ENCODE measurements at regions not wholly inside any gene's neighbourhood (a gene's known extent, or its start where the extent isn't known, plus 50 kb on each side); places are given as distances from the start of the nearest gene placed in this dataset.
A peak's percentile ranks its signal among the peaks of the same experiment; 100 is the strongest.

DNA sequence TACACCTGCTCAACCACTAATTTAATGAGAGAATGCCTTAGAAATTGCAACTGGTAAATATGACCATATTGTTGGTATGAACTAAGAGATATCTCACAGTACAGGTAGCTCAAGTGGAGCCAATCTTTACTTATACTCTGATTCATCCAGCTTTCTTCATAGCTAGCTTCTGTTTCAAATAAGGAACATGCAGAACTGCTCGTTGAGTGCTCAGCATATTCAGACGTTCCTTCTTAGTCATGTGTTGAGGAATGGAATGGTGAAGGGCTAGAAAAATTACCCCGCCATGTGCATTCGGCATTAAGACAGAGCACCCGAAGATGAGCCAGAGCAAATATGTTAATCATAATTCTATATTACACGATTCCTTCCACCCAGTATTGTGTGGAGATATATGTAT, 144.0 kb upstream of the VRK2 start:
- DNase-seq = no peak

DNA sequence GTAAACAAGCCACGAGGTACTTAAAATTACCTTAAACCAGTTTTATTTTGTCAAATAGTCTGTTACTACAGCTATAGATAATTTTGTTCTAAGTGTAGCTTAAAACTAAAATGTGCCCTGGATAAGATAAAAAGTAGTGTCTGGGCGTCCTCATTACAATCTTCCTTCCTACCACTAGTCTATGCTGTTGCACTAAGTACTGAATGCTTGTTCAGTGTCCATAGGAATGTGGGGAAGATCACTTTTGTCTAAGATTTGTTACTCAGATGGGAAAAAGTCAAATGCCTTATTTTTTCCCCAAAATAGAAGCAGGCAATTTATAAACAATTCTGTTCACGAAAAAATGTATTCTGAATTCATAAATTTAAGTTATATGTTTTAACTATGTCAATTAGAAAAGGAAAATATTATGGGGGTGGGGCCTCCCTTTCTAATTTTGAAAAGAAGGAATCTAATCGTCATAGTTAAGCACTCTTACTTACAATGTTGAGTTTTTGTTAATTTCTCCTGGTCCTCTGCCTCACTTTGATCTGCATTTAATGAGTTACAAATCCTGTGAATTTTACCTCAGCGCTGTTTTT, 140.4 kb upstream of the VRK2 start:
- peak; percentile 69 for DNase-seq

DNA sequence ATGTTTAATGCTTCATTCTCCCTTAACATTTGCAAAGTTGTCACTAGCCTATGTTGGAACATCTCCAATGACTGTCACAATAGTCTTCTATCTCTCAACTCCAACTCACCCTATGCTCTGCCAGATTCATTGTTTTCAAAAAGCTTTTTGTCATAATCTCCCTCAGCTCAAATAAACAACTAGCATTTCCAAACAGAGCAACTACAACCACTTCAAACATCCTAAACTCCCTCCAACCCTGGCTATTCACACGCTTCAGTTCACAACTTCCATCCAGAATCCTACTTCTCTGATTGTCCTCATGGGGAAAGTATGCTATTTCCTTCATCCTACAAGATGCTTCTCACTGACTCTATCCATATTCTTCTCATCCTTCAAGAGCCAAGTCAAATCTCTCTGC, 139.2 kb upstream of the VRK2 start:
- DNase-seq = no peak

DNA sequence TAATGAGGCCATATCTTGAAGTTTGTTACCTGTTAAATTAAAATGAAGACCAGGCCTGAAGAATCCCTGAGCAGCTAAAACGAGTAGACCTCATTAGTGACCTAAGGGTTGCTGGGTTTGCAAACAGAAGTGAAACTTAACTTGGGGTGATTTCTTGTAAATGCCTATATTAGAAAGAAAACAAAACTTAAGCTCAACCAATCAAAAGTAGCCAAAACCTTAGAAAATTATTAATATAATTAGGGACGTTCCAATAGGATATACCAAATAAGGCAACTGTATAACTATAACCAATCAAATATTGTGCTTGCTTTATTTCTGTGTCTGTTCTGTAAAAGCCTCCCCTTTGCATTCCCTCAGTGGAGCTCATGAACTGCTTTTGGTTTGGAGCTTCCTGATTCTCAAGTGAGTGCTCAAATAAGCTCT, 137.9 kb upstream of the VRK2 start:
- DNase-seq = no peak

DNA sequence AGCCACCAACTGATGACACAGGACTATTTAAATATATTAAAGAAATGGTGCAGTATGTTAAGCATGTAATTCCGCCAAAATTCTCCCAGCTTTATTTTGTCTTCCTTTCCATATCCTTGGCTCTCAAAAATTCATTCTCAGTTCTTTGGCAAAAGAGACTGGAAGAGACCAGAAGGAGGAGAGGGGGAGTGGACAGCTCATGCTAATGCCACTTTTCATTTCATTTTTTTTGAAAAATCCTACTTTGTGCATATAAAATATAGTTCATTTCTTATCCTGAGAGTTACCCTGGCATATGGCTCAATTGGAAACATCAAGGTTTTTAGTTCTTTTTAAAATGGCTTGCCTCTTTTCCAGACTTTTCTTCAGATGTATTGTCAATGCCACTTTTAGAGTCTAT, 128.5 kb upstream of the VRK2 start:
- DNase-seq = no peak

DNA sequence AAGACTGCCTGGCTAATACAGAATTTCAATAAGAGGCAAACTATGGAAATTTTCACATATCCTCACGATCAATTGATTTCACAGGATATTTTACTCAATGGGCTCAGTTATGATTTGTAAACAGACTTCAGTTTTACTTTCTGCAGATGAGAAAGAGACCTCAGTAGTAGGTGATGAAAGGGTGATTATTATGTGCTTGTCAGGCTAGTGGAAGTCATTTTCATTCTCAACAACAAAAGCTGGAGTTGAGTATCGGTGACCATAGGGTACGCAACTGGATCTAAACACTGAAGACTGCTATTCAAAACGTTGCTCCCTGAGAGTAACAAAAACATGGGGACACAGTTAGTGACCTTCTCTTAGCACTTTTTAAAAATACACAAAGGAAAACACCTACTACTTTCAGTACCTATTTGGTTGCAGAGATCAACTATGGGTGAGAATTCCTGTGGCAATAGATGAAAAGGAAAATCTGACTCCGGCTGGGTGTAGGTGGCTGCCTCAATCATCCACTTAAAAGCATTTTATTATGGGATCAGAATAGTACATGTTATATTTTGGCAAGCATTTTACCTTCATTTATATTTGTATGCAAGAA, 126.2 kb upstream of the VRK2 start:
- no peak for DNase-seq

DNA sequence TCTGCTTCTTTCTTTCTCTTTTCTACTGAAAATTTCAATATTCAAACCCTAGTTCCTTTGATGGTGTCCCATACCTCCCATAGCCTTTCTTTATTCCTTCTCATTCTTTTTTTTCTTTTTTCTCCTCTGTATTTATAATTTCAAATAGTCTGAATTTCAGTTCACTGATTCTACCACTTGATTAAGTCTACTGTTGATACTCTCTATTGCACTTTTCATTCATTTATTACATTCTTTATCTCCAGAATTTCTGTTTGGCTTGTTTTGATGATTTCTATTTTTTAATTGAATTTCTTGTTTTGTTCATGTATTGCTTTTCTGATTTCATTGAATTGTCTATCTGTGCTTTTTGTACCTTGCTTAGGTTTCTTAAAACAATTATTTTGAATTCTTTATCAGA, 111.9 kb upstream of the VRK2 start:
- no peak for DNase-seq

DNA sequence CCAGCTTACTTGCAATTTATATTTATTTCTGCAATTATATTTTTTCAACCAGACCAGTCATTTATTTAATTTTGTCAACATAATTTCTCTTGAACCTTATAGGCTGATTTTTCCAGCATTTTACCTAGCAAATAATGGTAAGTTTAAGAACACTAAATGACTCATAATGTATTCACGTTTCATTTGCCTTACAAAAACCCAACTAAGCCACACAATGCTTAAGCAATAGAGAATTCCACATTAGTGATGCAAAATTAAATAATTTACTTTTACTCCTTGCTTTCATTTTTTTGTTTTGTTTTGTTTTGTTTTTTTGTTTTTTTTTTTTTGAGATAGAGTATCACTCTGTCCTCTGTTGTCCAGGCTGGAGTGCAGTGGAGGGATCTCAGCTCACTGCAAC, 110.4 kb upstream of the VRK2 start:
- no peak for DNase-seq

DNA sequence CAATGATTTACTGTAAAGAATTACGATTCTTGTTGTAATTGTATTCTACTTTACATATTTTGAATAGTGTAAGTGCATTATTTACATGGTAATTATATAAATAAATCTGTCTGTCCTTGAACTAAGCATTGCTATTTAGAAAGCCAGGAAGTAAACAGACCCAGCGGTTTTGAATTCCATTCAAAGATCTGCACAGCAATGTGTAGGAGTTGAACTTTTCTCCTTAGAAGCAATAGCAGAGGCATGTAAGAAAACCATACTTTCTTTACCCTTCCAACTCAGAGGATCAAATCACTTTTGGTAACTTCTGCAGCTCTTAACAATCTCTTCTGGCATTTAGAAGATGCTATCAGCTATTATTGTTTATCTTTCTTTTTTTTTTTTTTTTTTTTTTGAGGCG, 109.2 kb upstream of the VRK2 start:
- no peak for DNase-seq

DNA sequence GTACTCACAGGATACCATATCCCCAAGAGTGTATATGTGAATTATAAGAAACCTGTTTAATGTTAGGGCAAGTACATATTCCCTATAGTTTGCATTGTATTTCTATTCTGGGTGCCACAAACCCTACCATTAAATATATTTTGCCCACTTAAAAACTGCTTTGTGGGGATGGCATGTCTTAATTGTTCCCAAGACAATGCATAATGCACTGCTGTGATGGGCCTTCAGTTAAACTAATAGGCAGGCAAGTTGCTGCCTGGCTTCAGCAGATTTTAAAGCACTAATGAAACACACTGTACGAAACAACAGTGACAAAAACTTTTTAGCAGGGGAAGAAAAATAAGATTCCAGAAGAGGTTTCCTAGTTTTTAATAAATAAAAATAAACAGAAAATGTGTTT, 104.8 kb upstream of the VRK2 start:
- no peak for DNase-seq

DNA sequence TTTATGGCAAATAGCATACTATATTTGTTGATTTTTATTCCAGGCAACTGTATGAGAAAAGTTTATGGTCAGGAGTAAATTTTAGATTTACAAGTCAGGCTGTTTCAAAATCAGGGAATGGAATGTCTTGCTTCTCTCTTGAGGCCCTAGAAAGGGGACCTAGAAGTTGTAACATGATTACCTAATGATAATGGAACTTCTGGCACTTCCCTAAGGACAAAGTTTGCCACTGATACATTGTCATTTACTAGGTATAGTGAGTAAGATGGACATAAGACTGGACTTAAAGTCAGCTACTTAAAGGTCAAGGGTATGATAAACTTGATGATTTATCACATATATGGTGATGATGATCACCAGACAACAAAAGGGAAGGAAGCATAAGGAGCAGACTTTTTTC, 103.3 kb upstream of the VRK2 start:
- no peak for DNase-seq

DNA sequence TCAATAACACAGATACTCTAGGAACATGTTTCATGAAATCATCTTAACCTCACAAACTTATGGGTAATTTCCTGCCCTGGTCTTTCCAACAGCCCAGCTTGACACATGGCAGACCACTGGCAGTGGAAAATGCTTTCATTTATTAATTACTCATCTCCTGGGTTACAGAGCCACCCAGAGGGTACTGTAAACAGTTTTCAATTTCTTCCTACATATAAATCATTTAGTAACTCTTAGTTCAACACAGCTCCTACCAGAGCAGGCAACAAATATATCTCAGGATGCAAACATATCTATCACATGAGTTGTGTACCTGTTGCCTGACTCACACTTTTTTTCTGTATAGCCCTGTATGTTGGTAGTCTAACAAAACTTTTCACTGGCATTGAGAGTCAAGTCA, 99.2 kb upstream of the VRK2 start:
- no peak for DNase-seq

DNA sequence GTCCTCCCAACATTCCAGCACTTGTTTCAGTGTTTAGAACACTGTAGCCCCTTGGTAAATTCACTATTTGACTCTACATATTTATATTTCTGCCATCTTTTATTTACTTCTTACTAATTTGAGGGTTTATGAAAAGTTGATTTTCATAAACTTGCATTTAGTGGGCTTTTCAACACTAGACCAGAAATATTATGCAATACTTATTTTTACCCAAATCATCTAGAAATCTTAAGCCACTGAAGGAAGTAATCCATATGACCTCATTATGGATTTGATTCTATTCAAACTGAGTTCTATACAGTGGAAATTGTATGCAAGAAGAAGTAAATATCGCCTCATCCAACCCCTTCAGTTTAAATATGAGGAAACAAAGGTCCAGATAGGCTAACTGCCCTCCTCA, 92.6 kb upstream of the VRK2 start:
- no peak for DNase-seq

DNA sequence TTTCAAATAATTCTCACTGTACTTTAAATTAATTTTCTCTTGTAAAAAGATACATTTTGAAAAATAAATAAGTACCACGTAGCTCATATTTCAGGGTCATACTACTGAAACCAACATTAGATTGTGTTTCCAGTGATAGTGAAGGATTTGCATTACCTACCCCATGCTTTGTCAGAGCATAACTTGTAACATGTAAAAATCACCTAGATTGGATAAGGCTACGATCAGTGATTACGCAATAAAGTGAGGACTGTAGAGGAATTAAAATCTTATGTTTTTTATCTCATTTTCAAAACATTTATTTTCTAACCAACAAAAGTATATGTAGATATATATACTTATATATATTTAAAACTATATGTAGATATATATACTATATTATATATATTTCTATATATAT, 89.4 kb upstream of the VRK2 start:
- no peak for DNase-seq

DNA sequence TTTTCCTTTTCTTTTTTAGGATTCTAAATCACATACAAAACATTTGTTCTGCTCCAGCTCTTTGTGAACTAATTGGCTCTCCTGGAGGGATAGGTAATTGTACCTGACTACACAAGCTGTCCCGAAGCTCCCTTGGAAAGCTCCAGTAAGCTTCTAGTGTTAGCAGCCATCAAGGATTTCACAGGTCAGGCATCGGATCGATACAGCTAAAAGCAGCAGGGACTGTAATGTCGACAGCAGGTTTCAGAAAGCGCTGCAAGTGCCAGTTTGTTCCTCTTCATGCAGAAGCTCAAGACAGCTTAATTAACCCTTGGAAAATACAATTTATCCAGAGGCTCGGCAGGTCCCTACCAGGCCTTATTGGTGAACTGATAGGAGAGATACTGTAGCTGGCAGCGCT, 87.2 kb upstream of the VRK2 start:
- DNase-seq = no peak

DNA sequence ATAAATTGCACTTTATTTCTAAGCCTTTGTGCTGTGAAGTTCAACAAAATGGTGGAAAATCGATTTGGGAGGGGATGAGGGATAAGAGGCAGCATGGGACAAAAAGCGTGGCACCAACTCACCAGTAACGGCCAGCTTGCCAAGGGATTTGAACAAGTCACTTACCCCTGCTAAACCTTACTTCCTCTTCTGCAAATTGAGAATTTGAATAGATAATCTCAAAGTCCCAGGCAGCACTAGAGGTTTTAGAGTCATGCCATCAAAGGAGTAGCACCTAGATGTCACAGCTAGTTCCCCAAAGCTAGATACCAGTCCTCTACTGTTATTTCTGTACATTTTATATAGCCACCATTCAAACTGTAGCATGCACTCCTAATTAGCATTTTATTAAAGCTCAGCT, 83.7 kb upstream of the VRK2 start:
- no peak for DNase-seq

DNA sequence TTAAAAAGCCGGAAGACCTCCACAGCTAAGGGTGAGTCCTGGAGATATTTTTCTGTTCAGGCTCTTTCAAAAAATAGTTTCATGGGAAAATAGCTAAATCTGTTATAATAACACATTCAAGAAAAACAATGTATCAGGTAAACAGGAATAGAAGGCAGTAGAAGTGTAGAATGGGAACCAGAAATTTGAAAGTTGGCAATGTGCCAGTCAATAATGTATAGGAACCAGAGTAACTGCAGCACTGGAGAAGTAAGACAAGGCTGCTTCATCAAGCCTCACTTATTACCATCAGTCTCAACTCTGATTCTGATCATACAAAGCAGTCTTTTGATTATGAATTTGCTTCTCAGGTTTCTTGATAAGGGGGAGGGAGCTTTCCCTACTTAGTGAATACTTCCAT, 81.4 kb upstream of the VRK2 start:
- no peak for DNase-seq

DNA sequence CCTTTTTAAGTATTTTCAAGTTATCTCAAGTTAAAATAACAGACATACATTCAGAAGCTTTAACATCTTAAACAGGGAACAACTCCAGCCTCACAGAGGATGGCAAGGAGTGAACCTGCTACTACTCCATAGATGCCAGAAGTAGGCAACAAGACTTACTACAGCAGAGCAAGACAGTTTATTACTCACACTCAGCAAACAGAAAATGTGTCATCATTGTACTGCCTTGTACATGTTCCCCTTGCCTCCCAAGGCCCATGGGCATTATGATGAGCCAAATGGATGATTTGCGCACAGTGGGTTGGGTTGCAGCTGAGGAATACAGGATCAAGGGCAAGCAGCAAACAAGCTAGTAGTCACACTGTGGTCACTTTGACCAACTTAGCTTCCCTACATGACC, 80.6 kb upstream of the VRK2 start:
- DNase-seq = no peak

DNA sequence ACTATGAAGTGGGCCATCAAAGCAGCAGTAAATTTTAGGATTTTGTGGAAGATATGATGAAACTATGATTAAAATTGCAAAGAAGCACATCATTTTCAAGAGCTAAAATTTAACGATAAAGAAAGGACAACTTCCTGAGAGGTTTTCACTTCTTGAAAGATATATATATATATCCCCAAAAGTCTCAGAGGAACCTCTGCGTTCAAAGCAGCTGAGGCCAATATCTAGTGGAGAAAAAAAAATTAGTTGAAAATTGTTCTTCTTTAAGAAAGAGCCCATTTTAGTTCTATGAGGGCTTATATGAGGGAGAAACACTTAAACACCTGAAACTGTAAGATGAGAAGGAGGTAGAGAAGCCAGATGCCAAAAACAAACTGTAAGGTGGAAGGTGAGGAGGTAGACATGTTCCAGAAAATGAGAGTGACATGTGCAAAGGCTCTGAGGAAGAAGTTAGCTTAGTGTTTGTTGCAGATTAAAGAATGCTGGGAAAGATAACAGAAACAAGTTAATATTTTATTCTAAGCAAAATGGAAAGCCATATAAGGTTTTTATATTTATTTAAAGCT, 72.9 kb upstream of the VRK2 start:
- DNase-seq = no peak

DNA sequence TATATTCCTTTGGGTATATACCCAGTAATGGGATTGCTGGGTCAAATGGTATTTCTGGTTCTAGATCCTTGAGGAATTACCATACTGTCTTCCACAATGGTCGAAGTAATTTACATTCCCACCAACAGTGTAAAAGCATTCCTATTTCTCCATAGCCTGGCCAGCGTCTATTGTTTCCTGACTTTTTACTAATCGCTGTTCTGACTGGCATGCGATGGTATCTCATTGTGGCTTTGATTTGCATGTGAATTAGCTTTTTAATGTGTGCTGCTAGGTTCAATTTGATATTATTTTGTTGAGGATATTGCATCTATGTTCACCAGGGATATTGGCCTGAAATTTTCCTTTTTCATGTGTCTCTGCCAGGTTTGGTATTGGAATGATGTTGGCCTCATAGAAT, 67.4 kb upstream of the VRK2 start:
- no peak for DNase-seq

DNA sequence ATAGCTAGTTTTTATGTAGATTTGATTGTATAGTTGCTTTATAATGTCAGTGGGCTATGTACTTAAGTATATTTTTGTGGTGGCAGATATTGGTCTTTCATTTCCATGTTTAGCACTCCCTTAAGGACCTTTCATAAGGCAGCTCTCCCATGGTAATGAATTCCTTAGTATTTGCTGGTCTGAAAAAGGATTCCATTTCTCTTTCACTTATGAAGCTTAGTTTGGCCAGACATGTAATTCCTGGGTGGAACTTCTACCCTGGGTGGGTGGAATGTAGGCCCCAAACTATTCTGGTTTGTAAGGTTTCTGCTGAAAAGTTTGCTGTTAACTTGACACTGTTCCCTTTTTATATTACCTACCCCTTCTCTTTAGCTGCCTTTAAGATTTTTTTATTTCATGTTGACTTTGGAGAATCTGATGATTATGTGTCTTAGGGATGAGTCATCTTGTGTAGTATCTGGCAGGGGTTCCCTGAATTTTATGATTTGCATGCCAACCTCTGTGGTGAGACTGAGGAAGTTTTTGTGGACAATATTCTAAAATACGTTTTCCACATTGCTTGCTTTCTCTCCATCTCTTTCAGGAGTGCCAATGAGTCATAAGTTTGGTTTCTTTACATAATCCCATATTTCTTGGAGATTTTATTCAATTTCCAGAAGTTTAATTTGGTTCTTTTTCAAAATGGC, 65.4 kb upstream of the VRK2 start:
- DNase-seq = no peak

DNA sequence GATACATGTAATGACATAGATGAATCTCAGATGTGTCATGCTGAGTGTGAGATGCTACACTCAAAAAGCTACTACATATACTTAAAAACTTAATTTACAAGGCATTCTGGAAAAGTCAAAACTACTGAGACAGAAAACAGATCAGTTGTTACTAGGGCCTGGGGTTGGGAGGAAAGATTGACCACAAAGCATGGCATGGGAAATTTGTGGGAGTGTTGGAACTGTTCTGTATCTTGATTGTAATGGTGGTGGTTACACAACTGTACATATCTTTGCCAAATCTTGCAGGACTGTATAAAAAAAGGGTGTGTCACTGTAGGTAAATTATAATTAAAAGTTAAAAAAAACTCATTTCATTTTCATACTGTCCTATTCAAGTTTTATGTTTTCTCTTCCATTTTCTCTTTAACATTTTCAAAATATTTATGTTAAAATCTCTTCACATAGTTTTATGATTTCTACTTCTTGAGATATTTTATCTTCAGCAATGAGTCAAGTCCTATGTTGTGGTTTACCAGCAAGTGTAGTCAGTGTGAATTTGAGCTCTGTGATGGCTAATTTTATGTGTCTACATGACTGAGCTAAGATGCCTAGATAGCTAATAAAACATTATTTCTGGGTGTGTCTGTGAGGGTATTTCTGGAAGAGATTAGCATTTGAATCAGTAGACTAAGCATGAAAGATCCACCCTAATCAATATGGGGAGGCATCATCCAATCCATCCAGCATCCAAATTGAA, 58.6 kb upstream of the VRK2 start:
- DNase-seq = no peak

DNA sequence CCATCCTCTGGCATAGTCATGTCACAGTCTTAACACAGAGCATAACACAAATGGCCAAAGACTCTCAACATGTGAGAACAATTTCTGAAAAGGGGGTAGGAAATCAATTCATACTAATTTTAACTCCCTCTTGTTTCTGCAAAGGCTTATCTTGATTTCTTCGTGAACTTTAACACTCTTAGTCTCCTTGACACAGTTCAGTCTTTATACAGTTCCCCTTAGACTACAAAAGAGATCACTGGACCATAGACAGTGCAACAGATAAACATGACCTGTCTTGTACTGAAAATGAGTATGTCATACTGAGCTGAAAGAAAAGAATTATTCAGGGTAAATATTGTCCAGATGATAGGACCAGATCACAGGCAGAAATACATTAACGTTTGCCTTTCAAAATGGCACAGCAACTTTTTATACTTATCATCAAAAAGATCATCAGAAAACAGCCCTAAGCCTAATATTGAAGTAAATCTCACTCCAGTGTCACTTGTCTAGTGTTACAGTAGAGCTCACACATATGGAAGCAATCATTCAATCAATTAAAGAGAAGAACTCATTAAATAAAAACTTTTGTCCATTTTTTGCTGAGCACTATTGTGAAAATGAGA, 56.4 kb upstream of the VRK2 start:
- no peak for DNase-seq
